Posterior vena cava (tissue), 2 donors: ENCODE measurements at regions not wholly inside any gene's neighbourhood (a gene's known extent, or its start where the extent isn't known, plus 50 kb on each side); places are given as distances from the start of the nearest gene placed in this dataset.
"Not testable (repeated sequence)": the region's sequence is repeated elsewhere in the genome, so short reads cannot be mapped to it uniquely, and the experiment has no call there.

Experiments
- DNase-seq: peaks from one replicate; pipeline ENCODE4 v3.0.0-alpha.2; 2020; ENCODE audit warnings: low spot score
- intact Hi-C, 2 donors: fragments of 100-400 bp; cut with DNase I; formaldehyde crosslinking; loops; one replicate each; pipeline versions ENCODE4 v1.14.1 to v1.14.2; 2022 to 2023
- donor health status: DM: yes; HTN: yes; CAD: no.
- donor health status: DM: yes; HTN: yes; CAD: no.

DNA sequence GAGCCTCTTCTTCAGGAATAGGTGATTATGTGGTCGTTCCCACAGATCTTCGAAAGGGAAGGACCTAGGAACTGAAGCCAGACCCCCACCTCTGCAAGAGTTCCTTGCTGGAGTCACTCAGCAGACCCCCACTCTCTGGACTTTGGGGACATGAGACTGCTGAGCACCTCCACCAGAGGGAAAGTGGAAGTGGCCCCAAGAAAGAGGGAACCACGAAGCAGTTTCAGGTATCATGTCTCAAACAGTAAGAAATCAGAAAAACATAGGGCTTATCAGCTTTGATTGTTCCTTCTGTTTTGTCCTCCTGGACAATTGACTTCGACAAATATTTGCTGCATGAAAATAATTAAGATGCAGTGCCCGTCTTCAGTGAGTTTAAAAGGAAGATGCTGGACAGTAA is 98.9 kb downstream of the CDRT15L2 start:
- DNase-seq, intact Hi-C loops: not testable (repeated sequence)

DNA sequence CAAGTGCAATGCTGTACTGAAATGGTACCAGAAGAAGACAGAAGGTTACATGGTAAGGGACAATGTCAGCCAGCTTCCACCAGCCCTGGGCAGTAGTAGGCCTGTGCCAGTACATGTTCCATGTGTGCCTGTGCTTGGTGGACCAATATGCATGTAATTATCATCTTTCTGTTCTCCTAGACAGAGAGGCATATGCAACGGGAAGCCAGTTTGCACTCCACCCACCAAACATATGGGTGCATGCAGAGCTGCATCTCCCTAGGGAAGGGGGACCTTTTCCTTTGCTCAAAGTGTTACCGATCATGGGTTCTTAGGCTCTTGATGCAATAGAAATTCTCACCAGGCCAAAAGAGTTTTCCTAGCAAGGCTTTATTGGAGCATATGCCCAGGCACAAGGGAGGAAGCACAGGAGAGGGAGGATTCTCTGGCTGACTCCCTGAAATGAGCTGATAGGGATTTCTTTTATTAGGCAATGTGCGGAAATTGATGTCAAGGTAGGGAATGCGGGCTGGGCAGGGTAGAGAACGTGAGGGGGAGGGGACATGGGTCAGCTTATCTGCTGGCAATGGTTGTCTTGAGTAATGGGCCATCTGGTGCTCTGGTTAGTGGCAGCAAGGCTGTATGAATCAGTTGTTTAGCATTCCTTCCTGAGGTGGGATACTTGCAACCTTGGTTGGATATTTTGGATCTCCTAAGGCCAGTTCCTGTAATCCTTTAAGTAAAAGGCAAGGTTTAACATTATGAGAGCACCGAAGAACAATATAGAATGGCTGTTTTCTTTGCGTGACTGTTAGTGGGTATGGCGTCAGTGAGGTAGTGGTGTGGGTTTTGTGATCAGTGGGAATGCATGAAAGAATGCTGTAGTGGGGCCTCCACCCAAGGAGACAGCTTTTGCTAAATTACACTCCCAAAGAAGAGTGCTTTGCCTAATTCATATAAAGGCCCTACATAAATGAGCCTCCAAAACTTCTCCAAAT is 102.5 kb downstream of the CDRT15L2 start:
- intact Hi-C loops, DNase-seq: not testable (repeated sequence)

DNA sequence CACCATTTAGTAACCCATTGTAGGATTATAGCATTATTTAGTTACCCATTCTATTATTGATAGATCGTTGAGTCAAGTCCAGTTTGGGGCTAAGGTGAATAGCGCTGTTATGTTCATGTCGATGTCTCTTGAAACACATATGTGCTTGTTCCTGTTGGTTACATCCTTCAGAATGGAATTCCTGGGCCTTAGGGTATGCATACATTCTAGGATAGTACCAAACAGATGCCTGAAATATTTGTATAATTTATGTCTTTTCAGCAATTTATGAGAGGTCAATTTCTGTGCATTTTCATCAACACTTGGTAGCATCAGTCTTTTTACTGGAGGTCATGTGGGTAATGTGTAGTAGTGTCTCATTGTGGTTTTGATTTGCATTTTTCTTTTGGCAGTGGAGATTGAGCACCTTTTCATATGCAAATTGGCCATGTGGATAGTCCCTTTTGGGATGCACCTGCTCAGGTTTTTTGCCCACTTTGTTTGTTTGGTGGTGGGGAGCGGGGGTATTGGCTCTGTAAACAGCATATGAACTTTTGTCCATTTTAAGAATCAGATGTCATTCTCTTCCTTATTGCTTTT is 104.2 kb downstream of the CDRT15L2 start:
- DNase-seq, intact Hi-C loops: not testable (repeated sequence)

DNA sequence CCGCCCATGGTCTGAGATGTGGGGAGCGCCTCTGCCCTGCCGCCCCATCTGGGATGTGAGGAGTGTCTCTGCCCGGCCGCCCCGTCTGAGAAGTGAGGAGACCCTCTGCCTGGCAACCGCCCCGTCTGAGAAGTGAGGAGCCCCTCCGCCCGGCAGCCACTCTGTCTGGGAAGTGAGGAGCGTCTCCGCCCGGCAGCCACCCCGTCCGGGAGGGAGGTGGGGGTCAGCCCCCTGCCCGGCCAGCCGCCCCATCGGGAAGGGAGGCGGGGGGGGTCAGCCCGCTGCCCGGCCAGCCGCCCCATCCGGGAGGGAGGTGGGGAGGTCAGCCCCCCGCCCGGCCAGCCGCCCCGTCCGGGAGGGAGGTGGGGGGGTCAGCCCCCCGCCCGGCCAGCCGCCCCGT is 105.5 kb downstream of the CDRT15L2 start:
- intact Hi-C loops, DNase-seq: not testable (repeated sequence)

DNA sequence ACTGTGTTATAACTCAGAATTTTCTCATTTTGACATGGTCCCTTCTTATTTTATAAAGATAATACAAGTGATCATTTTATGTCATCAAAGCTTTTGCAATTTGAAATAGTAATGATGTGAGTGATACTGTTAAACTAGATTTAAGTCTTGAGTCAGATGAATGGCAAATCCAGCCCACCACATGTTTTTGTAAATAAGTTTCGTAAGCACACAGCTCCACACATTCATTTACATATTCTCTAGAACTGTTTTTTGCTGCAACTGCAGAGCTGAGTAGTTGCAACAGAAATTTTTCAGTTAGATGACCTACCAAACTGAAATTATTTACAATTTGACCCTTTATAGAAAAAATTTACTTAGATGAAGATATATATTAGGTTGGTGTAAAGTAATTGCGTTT is 108.1 kb downstream of the CDRT15L2 start:
- intact Hi-C loops, DNase-seq: not testable (repeated sequence)

DNA sequence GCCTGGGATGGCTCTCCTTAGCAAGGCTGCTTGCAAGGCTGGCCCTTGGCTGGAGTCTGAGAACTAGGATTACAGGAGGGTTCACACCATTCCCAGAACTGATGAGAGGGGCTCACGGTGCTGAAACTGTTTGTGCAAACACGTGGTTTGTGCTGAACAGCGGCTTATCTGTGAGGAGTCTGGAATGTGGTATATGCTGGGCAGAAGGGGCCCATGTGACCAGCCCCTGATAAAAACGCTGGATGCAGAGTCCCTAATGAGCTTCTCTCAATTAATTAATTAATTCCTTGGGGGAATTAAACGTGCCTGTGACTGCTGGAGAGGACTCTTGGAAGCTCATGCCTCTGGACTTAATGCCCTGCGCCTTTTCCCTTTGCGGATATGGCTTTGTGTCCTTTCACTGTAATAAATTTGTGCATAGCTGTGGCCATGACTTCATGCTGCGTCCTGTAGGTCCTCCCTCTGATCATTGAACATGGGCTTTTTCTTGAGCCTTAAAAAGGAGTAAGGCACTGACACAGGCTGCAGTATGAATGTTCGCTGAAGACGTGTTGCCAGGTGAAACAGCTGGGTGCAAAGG is 109.7 kb downstream of the CDRT15L2 start:
- intact Hi-C loops, DNase-seq: not testable (repeated sequence)

DNA sequence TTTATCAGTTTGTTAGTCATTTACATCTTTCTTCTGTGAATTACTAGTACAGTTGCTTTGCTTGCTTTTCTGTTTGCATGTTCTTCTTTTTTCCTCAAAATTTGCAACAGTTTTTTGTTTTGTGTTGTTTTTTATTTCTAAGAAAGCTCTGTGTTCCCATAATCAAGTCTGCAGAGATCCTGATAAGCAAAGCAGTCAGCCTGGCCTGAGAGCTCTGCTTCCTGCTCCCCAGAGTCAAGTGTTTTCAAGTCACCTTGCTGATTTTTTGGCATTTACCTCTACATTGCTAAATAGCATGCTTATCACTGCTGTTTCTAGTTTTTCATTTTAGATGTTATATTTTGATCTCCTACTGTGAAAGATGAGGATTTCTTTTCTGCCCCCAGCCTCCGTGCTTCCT is 113.2 kb downstream of the CDRT15L2 start:
- intact Hi-C loops, DNase-seq: not testable (repeated sequence)

DNA sequence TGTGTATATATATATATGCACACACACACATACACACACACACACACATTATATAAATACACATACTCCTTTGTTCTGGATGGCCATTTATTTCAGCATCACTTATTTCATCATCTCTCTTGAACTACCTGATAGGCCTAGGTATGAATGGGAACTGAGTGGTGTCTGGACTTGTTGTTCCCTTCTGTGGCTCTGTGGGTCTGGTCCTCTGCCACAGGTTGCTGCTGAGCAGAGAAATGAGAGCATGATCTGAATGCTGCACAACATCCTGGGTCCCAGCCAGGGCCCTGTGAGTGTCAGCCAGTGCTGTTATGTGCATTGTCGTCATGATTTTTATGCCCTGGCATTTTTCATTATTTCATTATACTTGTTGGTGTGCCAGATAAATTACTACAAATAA is 116.3 kb downstream of the CDRT15L2 start:
- DNase-seq, intact Hi-C loops: not testable (repeated sequence)

DNA sequence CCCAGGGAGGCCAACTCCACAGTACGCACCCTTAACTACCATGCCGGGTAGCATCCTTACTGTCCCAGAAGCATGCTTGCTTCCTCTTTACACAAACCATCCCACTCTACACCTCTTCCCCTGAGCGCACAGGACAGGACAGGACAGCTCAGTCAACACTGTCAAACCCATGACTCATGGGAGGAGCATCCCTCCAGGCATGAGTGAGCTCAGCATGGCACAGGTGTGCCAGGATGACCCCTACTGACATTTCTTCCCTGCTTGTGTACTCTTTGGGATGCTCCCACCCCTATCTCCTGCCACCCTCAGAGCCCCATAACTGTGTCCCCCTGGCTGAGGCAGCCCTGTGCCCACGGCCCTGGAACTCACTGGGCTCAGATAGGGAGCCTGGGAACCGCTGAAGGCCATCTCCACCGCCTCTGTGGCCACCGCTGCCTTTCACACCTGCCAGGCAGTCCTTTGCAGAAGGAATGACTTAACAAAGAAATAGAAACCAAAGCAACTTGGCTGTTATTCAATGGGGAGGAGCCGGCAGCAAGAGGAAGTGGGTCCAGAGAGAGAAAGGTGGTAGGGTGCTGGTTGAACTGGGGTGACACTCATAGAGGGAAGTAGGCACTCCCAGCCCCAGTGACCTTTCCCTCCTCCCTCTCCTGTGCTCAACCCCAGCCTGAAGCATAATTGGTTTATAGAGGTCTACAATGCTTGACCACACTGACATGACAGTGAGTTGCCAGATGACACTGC is 119.1 kb downstream of the CDRT15L2 start:
- intact Hi-C loops, DNase-seq: not testable (repeated sequence)

DNA sequence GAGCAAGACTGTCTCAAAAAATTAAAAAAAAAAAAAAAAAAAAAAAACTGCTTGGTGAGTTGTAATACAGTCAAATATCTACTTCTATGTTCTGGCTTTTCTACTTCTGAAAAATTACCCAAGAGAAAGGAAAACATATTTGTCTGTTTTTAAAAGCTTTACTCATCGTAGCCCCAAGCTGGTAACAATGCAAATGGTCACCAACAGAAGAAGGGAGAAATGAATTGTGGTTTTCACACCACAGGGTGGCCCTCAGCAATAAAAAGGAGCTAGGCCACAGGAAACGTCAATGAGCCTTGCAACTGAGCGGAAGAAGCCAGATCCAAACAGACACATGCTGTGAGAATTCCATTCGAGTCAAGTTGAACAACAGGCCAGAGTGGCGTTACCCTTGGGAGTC is 121.0 kb downstream of the CDRT15L2 start:
- intact Hi-C loops, DNase-seq: not testable (repeated sequence)

DNA sequence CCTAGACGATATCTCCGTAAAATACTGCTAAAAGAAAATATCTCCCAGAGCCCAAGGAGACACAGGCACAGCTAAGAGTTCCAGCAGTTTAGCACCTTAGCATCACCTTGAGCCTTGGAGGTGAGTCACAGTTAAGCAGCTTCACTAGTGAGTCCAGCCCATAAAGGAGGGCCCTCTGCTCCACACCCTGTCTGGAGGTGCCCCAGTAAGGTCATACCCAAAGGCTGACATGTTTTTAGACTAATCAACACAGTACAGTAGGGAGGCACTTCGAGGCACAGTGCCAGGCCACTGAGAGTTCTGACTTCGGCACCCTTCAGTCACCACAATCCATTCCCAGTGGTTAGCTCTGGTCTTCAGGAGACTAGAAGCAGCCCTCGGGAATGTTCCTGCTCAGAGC is 121.8 kb downstream of the CDRT15L2 start:
- intact Hi-C loops, DNase-seq: not testable (repeated sequence)

DNA sequence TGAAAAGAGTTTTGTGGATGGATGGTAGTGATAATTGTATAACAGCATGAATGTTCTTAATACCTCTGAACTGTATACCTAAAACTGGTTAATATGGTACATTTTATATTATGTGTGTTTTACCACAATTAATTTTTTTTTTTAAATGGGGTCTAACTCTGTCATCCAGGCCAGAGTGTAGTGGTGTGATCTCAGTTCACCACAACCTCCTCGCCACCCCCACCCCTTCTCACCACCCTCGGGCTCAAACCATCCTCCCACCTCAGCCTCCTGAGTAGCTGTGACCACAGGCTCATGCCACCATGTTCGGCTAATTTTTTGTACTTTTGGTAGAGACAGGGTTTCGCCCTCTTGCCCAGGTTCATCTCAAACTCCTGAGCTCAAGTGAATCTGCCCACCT is 123.2 kb downstream of the CDRT15L2 start:
- intact Hi-C loops: no loop called here
- DNase-seq: no peak

DNA sequence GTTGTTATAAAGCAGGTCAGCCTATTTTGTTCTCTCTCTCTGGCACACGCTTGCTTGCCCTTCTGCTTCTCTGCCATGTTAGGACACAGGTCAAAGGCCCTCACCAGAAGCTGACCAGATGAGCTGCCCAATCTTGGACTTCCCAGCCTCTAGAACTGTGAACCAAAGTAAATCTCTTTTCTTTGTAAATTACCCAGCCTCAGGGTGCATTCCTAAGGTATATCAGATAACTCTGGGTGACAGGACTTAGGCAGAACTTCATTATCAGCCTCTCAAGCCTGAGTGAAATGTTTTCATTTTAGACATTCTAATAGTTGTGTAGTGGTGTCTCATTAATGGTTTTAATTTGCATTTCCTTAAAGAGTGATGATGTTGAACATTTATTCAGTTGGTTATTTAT is 124.3 kb downstream of the CDRT15L2 start:
- no peak for DNase-seq
- intact Hi-C loops: no loop called here

DNA sequence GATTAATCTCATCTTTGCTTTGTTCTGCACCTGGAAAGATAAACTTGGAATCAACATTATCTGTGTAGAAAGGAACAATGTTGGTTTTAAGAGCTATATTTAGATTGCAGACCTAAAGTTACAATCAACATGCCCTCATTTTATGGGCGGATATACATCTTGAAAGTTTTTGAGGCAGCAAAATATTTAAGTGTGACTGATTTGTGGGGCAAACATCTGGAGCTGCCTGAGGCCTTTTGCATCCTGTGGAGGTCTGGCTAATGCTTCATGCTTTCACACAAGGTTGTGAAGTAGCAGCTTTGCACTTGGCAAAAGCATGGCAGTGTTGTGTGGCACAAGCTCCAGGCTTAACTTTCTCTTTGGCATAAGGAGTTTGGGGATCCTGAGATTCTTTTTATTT is 125.7 kb downstream of the CDRT15L2 start:
- DNase-seq, intact Hi-C loops: not testable (repeated sequence)

DNA sequence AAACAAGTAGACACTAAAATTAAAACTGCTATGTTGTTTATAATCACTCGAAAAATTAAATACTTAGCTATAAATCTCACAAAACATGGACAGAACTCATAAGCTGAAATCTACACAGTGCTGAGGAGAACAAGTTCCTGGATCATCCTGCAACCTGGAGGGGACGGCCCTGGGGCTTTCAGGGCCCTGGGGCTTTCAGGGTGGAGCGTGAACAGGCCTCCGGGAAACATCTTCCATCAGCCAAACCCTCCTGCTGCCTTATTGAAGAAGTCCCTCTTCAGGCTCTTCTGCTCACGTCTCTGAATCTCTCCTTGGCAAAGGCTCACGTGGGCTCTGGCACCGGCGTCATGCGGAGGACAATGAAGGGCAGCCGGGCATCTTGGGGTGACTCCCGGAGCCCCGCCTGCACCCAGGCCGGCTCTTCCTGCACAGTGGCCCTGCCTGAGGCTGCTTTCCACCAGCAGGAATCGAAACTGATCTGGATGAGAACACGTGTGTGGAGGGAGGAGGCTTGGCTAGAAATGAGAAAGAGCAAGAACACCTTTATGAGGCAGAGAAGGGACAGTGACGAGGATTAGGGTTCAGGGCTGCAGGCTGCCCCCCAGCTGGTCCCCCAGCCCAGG is 127.3 kb downstream of the CDRT15L2 start:
- DNase-seq: no peak
- intact Hi-C loops: no loop called here

DNA sequence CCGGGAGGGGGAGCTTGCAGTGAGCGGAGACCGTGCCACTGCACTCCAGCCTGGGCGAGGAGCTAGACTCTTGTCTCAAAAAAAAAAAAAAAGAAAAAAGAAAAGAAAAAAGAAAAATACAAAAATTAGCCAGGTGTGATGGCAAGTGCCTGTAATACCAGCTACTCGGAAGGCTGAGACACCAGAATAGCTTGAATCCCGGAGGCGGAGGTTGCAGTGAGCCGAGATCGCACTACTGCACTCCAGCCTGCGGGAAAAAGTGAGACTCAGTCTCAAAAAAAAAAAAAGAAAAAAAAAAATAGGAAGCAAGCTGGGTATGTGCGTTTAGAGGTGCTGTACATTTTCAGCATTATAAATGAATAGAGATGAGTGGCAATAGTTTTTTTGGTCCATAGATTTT is 129.3 kb downstream of the CDRT15L2 start:
- intact Hi-C loops: not testable (repeated sequence)

DNA sequence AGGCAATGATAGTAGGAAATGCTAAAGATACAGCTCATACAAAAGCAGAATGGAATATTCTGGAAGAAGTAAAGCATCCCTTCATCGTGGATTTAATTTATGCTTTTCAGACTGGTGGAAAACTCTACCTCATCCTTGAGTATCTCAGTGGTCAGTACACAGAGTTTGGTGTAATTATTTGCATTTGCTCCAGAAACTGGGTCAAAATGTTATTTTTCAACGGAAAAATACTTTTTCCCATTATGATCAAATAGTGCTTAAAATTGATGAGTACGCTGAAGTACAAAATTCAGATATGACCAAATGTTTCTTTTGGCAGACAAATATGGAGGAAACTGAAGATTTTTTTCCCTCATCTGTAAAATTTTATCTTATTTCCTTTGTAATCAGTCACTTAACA is 137.0 kb downstream of the CDRT15L2 start:
- DNase-seq, intact Hi-C loops: not testable (repeated sequence)

More for the DNA sequence above, 129.3 kb downstream of the CDRT15L2 start:
- not testable (repeated sequence) for DNase-seq

DNA sequence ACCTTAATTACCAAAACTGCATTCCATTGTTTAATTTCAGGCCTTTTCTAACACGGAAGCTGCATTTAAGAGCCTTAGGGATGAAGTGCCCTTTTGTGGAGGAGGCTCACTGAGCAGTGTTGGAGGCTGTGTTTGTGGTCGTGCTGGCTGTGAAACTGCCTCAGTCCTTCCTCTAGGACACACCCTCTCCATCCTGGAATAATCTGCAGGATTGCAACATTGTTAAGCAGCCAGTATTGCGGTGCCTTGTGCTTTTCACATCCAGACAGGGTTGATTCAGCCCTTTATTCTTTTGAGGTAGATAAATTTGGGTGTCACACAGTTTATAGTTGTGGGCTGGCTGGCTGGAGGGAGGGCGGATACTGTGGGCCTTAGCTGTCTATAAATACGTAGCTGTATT is 141.6 kb downstream of the CDRT15L2 start:
- intact Hi-C loops: no loop called here
- no peak for DNase-seq

DNA sequence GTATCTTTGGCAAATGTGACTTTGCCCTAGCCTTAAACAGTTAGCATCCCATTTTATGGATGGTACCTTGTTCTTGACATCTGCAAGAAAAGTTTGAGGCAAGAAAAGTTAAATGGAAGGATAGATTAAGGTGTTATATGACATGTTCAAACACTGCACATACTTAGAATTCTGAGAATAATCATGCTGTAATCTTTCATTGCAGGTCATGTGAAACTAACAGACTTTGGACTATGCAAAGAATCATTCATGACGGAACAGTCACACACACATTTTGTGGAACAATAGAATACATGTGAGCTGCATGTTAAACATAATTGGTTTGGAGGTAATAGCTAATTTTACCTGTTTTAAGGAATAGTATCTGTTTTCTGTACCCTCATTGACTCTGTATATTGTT is 144.9 kb downstream of the CDRT15L2 start:
- DNase-seq, intact Hi-C loops: not testable (repeated sequence)
